Inflammatory macrophage treated with lipopolysaccharide for 1 hour (primary cell): ENCODE measurements at regions not wholly inside any gene's neighbourhood (a gene's known extent, or its start where the extent isn't known, plus 50 kb on each side); places are given as distances from the start of the nearest gene placed in this dataset.

Source experiments
- DNase-seq, 2 donors: peaks; one replicate each; pipeline ENCODE4 v3.0.0-alpha.2; 2020 to 2022

DNA sequence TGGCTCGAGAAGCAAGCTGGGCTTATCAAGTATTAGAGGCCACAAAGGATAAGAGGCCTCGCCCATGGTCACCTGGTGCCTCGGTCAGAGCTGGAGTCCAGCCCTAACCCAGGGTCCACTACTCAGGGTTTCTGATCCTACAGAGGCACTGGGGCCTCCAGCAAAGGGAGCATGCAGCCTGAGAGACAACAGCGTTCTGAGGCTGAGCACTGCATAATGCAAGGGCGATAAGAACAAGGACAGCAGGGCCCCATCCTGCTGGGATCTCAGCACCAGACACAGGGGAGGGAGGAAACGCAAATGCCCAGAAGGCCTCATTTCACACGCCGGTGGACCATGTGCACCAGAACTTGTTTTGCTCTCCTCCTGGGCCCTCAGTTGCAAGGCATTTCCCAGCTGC lies 63.0 kb downstream of the C5orf15 start:
- no peak for DNase-seq

DNA sequence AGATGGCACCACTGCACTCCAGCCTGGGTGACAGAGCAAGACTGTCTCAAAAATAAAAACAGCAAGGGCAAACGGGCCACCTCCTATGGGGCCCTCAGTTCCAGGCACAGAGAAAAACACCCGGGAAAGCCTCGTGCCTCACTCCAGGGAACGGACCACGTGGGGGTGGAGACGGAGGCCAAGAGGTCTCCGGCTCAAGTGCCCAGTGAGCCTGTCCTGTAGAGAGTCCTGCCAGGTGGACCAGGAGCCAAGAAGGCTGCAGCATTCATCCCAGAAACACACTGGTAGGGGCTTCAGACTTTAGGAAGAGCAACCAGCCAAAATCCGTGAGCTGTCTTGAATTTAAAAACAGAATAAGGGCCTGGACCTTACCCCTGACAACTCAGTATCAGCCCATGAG lies 63.8 kb downstream of the C5orf15 start:
- no peak for DNase-seq

DNA sequence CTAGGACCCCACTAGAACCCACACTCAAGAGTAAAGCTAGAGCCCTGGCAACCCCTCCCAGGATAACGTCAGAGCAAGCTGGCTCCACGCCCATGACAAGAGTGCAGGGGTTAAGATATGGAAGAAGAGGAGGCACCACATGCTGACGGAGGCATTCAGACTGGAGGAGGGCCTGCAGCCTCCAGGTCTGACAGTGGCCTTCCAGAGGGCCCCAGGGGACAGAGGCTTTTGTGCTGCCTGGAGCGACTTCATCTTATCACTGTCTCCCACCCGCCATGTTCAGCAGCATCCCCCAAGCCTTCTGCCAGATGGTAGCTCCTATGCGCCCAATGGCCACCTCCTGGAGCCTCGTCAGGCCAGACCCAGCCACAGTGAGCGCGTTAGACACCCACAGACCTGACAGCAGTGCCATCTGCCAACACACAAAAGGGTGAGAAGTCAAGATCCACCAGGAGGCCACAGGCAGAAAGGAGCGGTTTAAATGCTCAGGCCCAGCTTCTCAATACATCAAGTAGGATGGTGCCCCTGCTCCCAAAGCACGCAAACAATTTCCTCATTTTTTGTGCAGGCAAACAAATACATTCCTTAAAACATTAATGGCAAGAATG lies 65.8 kb downstream of the C5orf15 start:
- no peak for DNase-seq

DNA sequence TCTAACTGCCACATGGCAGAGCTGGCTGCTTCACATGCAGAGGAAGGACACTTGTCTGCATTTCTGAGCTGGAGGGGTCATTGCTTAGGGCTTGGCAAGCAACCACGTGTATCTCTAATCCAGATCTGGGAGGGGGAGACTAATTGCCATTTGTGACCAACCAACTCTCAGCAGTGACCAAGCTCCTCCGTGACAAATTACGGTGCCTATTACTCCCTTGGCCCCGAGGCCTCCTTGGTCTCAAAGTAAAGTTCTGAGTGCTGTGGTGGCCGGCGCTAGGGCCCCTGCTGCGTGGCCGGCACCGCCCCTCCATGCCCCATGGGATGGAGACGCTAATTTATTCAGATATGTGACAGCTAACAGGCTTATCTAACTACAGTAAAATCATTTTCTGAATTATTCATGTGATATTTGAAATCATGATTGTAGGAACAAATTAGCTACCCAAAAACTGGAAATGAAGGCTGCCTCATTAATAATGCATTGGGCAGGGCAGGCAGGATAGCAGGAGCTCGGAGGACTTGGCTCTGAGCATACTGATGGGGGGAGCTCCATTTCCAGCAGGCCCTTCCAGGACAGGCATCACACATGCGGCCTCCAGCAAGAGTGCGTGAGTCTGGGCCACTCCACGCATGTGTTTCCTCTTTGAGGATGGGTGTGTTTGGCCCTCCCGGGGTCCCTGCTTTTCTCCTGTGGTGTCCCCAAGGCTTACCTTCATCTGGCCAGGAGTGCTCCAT lies 67.7 kb downstream of the C5orf15 start:
- no peak for DNase-seq

DNA sequence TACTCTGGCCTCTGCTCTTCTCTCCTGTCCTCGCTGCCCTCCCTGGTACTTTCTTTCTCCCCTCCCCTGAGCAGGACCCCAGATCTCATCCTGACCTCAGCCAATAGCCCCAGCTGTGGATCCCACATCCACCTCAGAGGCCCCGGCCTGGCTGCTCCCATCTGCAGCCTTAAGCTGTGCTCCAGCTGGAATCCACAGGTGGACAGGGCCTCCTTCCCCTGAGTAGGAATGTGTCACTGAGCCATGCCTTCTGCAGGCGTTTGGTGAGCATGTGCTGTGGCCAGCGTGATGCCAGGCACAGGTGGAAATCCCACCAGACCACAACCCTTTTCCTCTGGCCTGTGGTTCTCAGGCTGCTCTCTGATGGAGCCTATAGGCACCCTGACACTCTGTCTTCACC lies 68.9 kb downstream of the C5orf15 start:
- no peak for DNase-seq

DNA sequence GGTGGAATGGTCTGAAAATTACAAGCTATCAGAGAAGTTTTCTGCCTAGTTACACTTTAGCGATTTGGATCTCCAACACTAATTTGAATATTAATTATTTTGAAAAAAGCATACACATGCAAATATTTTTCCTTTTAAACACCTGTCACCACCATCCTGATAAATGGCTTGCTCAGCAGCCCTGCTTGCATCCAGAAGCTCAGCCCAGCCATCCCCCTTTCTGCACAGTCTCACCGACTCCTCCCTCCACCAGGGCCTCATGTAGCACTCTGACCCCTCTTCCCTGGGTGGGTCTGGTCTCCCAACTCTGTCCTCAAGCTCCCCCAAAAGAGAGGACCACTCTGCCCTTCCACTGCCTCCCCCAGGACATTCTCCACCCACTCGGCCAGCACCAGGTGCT lies 70.0 kb downstream of the C5orf15 start:
- no peak for DNase-seq

DNA sequence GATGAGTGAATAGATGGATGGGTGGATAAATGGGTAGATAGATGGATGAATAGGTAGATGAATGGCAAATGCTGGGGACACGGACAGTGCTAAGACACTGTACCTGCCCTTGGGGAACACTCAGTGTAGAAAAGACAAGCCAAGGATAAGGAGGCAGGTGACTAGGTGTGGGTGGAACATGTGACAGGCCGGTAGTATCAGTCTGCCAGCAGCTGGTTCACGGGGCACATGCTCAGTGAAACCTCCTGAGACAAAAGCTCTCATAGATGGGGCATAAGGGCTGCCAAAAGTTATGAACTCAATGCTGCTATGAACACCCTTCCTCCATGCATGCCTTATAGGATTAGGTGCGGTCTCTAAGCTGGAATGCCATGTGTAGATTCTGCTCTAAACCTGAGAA lies 71.0 kb downstream of the C5orf15 start:
- DNase-seq = no peak

DNA sequence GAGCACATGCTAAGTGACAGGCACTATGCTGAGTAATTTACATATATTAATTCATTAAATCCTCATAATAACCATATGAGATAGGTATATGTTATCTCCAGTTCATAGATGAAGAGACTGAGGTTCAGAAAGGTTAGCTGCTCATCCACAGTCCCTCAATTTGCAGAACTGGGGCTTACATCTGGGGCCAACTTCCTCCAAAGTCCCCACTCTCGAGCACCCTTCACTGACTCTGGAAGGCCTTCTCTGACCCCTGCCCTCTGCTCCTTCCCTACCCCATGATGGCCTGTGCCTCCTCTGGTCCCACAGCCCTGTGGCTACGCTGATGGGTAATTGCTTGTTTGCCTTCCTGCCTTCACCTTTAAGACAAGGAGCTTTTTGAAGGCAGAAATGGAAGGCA lies 71.6 kb downstream of the C5orf15 start:
- no peak for DNase-seq

DNA sequence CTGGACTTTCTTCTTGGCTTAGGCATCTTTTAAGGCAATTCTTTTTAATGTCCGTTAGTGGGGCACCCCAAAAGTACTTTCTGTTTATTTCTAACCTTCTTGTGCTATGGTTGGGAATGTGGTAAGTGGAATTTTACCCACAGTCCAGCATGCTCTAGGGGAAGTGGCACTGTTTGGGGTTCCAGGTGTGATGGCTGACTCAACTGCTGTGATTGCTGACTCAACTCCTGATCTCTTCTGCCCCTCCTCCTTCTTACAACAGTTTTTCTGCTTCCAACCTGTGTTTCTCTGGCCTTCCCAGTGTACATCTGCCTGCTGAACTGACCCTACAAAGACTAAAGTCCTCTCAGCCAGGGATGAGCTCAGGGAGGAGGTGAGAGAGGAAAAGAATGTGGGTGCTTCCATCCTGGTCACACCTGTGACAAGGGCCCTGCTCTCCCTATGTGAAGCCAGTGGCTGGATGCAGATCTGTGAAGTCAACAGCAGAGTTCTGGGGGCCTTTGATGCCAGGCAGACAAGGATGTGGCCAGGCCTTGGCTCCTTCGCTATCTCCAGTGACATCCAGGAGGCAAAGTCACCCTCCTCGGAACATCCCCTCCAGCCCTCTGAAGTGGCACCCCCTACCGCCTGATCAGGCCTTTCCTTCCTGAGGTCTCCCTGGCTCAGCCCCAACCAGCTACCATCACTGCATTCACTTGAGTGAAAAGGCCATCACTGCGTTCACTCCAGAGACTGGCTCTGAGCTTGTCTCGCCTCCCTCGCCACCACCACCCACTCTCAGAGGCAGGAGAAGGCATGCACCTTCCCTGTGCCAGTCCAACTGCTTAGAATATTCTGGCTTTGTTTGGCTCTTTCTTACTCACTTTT lies 72.2 kb downstream of the C5orf15 start:
- no peak for DNase-seq

DNA sequence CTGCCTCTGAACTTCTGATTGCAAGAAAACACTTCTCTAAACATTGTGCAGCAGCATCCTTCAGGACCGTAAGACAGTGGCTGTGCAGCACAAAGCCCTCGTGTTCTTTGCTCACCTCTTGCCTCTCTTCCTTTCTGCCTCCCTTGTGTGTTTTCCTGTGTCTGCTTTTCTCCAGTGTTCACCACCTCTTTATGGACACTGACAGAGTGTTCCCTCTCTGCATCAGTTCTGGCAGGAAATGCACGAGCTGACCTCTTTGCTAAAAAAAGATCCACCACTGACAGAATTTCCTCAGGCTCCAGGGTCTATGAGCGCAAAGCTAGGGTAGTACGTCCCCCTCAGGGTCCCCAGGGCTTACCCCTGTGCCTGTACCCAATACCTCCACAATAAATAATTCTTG lies 74.3 kb downstream of the C5orf15 start:
- DNase-seq = no peak

DNA sequence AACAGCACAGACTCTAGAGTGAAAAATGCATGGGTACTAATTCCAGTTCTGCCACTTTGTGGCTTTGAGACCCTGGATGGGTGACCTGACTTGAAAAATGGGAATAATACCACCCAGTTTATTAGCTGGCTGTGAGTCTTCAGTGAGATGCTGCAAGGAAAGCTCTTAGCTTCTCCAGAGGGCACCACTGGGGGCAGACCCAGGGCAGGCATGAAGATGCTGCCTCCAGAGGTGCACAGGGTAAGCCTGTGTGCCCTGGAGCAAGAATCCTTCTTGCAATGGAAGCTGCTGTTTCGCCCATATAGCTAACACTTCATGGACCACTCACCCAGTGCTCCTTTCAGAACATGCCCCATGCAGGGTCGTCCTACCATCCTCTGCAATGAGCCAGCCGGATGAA lies 75.7 kb downstream of the C5orf15 start:
- no peak for DNase-seq

DNA sequence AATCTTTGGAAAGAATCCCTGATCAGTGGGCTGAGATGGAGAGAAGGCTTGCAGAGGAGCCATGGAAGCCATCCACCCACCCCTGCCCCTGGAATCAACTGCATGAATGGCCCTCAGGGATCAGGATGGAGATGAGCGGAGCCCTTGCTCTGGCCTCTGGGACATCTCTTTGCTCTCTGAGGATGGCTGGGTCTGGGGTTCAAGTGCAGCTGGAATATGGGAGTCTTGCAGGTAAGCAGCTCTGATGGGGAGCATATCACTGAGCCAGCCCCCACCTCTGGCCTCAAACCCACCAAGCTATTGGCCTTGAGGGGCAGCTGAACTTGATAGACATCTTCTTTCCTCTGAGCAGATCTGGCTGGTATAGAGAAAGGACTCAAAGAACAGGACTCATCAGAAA lies 76.1 kb downstream of the C5orf15 start:
- DNase-seq = no peak

DNA sequence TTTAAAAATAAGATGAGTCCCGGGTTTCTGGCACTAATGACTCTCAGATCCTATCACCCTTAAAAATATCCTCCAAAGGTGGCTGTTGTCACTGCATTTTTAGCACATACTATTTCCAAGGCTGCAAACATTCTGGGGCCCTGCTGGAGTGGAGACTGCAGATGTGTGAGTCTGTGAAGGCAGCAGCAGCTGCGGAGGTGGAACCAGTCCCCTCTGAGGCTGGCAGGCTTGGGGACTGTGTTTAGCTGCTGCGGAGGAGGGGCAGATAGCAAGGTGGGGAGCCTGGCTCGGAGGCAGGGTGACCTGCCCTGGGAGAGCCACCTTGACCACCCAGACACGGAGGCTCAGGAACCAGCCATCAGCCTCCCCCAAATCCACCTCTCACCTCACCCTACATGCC lies 77.0 kb downstream of the C5orf15 start:
- no peak for DNase-seq

DNA sequence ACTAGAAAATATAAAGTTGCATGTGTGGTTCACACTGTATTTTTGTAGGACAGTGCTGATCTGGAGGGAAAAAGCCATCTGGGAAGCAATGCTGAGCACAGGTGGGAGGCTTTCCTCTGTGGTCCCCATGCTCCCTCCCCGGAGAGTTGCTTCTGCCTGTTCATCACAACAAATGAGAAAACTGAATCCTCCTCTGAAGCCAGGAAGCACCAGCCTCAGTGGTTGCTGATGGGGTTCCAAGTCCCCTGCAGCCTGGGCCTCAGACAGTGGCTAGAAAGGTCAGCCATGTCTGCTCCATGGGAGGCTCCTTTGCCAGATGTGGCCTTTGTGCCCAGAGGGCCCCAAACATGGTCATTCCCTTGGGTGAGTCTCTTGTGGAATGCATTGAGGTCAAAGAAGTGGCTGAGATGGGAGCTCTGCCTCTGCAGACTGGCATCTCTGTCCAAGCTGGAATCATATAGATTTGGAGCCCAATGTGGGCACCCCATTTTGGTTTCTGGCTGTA lies 77.6 kb downstream of the C5orf15 start:
- no peak for DNase-seq

DNA sequence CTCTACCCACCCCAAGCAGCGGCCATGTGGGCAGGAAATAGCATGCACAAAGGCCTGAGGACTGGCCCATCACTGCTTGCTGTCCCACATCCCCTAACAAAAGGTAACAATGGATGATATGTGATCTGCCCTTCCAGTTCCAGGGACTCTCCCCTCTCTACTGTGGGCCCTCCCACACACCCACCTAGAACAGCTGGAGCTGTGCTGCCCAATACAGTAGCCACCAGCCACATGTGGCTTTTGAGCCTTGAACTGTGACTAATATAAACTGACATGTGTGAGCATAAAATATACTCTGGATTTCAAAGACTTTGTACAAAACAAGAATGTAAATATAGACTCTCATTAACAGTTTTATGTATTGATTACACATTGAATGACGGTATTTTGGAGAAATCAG lies 78.1 kb downstream of the C5orf15 start:
- DNase-seq = no peak

DNA sequence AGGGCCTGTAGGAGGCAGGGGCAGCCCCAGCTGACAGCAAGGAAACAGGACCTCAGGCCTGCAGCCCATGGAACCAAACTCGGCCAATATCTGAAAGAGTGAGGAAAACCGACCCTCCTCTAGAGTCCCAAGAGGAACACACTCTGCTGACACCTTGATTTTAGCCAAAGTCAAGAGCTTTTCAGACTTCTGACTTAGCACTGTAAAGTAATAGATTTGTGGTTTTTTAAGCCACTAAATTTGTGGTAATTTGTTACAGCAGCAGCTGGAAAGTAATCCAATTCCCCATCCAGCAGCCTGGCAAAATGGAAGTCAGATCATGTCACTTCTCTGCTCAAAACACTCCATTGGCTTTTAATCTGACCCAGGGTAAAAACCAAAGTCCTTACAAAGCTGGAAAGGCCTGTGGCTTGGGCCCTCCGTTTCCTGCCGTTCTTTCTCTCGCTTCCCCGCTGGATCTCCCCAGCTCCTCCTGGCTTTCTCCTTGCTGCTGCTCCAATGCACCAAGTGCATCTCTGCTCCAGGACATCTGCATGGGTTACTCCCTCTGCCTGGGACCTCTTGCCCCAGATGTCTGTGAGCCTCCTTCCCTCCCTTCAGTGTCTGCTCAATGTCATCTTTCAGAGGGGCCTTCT lies 79.0 kb downstream of the C5orf15 start:
- DNase-seq = no peak

DNA sequence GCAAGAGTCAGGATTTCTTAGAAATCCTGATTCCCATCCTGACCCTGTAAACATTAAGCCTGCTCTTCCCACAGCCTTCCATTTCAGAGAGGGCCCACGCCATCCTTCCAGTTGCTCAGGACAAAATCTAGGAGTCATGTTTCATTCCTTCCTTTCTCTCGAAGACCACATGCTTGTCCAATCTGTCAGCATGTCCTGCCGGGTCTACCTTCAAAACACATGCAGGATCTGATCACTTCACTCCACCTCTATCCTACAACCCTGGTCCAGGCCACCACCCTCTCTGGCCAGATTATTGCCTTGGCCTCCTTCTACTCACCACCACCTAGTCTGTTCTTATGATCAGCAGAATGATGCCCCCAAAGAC lies 79.8 kb downstream of the C5orf15 start:
- DNase-seq = no peak

DNA sequence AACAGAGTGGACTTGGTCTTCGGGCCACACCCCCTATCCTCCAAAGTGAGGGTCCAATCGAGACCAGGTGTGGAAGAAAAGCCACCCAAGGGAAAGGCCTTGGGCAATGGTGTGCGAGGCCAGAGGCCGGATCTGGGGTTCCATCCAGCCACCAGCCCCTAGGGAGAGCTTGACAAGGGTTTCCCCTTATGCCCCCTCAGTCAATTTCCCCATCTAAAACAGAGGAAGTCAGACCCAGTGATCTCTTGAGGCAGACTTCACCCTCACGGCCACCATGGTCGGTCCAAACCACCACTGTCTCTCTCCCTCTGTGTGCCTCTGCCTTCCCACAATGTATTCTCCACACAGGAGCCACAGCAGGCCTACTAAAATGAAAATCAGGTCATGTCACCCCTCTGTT lies 82.9 kb downstream of the C5orf15 start:
- no peak for DNase-seq

DNA sequence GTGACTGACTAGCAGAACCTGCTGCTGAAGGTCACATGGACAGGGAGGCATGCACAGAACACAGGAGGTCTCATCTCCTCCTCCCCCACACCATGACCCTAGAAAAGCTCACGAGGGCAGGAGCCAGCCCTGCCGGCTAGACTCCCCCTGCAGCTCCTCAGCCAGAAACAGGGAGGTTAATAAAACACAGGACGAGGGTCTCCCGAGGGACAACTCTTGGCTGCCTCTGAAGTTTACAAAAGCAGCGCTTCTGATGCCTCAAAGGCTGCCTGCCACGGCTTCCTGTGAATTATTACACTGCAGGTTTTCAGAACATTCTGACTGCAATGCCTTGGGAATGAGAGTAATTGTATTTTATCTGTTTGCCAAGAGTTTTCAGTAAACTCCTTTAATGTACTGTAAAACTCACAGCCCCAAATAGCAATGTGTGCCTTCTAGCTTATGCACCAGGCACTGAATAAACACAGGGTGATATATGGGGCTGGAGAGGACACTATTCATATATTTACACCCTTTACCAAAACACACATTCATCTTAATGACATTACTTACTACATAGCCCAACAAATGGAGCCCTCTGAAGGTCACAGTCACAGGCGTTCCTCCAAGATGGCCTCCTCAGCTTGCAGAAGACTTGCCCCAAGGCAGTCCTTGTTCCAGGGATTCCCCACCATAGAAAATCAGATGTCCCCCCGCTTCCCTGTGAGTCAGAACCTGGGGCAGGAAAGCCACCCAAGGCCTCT lies 83.7 kb downstream of the C5orf15 start:
- no peak for DNase-seq

DNA sequence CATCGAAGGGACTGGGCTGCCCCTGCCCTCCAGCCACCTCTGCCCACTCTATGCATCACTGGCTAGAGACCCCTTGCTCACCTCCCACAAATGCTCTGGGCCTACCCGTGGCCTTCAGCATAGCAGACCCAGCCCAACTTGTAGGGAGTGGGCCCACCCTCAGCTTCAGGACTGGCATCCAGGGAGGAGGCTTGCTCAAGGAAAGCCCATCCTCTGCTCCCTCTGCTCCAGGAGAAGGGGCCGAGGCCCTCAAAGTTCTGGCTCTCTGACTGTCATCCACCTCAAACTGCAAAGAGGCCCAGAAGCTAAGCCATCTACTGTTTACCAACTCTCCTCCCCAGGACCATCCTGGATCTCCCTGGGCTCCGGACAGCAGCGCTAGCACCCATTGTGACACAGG lies 84.5 kb downstream of the C5orf15 start:
- no peak for DNase-seq

DNA sequence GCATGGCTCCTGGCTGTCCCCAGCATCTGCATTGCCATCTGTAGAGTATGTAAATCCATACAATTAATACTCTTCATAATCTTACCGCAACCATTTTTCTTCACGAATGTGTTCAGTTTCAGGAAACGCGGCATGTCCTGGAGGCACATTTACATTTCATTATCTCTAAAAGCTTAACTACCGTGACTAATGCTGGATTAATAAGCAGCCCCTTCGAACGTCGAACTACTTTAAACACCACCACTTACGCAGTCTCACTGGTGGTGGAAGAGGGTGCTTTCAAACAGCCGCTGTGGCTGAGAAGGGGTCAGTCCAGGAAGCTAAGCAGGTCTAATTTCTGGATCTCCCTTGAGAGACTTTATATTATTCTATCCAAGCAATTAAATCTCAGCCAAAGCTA lies 85.6 kb downstream of the C5orf15 start:
- DNase-seq = no peak

DNA sequence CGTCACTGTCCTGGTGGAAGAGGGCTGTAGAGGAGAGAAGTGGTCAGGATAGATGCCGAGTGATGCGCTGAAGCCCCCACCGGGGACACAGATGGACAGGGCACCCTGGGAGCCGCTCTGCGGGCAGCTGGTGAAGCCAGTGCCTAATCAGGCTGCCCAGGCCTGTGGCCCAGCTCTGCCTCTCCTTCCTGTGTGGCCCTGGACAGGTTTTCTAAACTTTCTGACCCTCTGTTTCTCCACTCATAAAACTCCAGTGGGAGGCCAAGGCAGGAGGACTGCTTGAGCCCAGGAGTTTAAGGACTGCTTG lies 86.1 kb downstream of the C5orf15 start:
- DNase-seq = no peak
